OCI-LY3 (cell line): ENCODE measurements at regions not wholly inside any gene's neighbourhood (a gene's known extent, or its start where the extent isn't known, plus 50 kb on each side); places are given as distances from the start of the nearest gene placed in this dataset.

Experiments
- H2AFZ ChIP-seq: fragments of 200-600, 300-600 bp; shearing (Covaris generic); 2 replicates; pipeline ENCODE4 v1.6.0; 2014; ENCODE audit warnings: antibody characterized with exemption, low read depth, low read length
- H3K27ac ChIP-seq: fragments of 200-600, 300-600 bp; sonication (generic); 2 replicates; pipeline ENCODE4 v1.5.1; 2014; ENCODE audit warnings: mild to moderate bottlenecking, low read length, moderate library complexity, mixed read lengths
- H3K27me3 ChIP-seq: fragments of 200-600, 300-600 bp; sonication (generic); 2 replicates; pipeline ENCODE4 v1.6.1; 2014; ENCODE audit warnings: low read depth, low read length, mixed read lengths
- H3K36me3 ChIP-seq: fragments of 200-600, 300-600 bp; sonication (generic); replicated peaks from 2 replicates; pipeline ENCODE3; 2014; ENCODE audit warnings: low read depth, low read length, mixed read lengths
- H3K4me1 ChIP-seq: fragments of 300-600, 200-600 bp; sonication (generic); 2 replicates; pipeline ENCODE4 v1.6.1; 2014; ENCODE audit warnings: low read length, mixed read lengths
- H3K4me2 ChIP-seq: fragments of 200-600, 300-600 bp; sonication (generic); 2 replicates; pipeline ENCODE4 v1.6.1; 2014; ENCODE audit warnings: low read length, mixed read lengths
- H3K4me3 ChIP-seq: fragments of 300-600, 200-600 bp; sonication (generic); 2 replicates; pipeline ENCODE4 v1.5.1; 2014; ENCODE audit warnings: antibody characterized with exemption, mild to moderate bottlenecking, low read length, moderate library complexity
- H3K79me2 ChIP-seq: fragments of 300-600, 200-600 bp; shearing (Covaris generic); 2 replicates; pipeline ENCODE4 v1.6.1; 2014; ENCODE audit warnings: mild to moderate bottlenecking, low read length, mixed read lengths
- H3K9ac ChIP-seq: fragments of 300-600, 200-600 bp; shearing (Covaris generic); 2 replicates; pipeline ENCODE4 v1.6.0; 2014; ENCODE audit warnings: mild to moderate bottlenecking, low read length, moderate library complexity
- H3K9me3 ChIP-seq: fragments of 200-600, 300-600 bp; shearing (Covaris generic); 2 replicates; pipeline ENCODE4 v1.6.1; 2014; ENCODE audit warnings: low read length, mixed read lengths; ENCODE audit not compliant: insufficient read depth
- H4K20me1 ChIP-seq: fragments of 200-600, 300-600 bp; sonication (generic); 2 replicates; pipeline ENCODE4 v1.6.1; 2016; ENCODE audit warnings: low read length, mixed read lengths; ENCODE audit not compliant: insufficient read depth
- EZH2phosphoT487 ChIP-seq: fragments of 200-600 bp; shearing (Covaris generic); IDR thresholded peaks from 2 replicates; pipeline ENCODE4 v1.6.1; 2018; ENCODE audit warnings: antibody characterized with exemption, mixed run types, low read depth
- TF ChIP-seq, protein P1 (sequence below): fragments of 200-600, 300-600 bp; sonication (generic); IDR thresholded peaks from 2 replicates; pipeline ENCODE4 v1.5.1; 2014; ENCODE audit warnings: antibody characterized with exemption, low read length, low read depth

DNA sequence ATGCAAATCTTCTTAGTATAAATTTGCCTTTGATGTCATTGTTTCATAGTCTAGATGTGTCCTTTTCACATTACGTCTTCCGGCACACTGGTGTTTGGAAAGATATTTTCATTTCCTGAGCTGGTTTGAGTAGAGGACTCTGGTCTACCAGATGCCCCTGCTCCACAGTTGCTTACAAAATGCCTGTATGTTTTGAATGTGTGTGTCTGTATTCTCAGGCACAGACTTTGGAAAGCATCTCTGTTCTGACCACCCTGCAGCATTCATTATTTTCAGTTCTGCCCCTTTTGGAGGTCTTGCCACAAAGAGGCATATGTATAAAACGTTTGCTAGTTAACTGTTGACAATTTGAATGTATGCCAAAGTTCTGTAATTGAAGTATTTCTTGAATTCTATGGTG, 236.0 kb upstream of the GOLIM4 start:
- H3K27me3 ChIP-seq = no peaks in the 10 kb centered on the region
- no peak overlapping the region for H2AFZ ChIP-seq
- no peak for TF ChIP-seq EZH2phosphoT487
- TF ChIP-seq, protein P1, sequence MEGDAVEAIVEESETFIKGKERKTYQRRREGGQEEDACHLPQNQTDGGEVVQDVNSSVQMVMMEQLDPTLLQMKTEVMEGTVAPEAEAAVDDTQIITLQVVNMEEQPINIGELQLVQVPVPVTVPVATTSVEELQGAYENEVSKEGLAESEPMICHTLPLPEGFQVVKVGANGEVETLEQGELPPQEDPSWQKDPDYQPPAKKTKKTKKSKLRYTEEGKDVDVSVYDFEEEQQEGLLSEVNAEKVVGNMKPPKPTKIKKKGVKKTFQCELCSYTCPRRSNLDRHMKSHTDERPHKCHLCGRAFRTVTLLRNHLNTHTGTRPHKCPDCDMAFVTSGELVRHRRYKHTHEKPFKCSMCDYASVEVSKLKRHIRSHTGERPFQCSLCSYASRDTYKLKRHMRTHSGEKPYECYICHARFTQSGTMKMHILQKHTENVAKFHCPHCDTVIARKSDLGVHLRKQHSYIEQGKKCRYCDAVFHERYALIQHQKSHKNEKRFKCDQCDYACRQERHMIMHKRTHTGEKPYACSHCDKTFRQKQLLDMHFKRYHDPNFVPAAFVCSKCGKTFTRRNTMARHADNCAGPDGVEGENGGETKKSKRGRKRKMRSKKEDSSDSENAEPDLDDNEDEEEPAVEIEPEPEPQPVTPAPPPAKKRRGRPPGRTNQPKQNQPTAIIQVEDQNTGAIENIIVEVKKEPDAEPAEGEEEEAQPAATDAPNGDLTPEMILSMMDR = no peak
- no peak overlapping the region for H3K4me2 ChIP-seq
- H3K27ac ChIP-seq = no peak overlapping the region
- H3K4me3 ChIP-seq = no peak overlapping the region
- H3K9ac ChIP-seq = no peak overlapping the region
- no peaks in the 10 kb centered on the region for H3K79me2 ChIP-seq
- H3K36me3 ChIP-seq = no peaks in the 10 kb centered on the region
- no peaks in the 10 kb centered on the region for H3K9me3 ChIP-seq
- H4K20me1 ChIP-seq = no peaks in the 10 kb centered on the region
- no peaks in the 10 kb centered on the region for H3K4me1 ChIP-seq

DNA sequence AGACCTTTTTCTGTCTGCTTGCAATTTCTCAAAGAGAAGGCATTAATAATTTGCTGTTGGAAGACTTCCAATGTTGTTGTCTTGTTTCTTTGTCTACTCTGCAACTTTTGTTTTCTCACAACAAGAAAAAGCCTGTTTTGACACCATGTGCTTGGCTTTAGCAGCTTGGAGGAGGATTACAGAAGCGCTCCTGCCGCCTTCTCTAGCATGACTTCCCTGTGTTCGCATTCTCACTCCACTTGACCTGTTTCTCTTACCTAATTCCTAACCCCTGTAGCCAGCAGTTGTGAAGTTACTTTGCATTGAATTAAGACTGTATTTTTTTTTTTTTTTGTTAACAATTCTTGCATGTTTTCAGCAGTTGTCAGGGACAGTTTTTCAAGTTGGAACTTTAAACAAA, 235.3 kb upstream of the GOLIM4 start:
- Histone ChIP-seq H3K79me2 (no peaks in the 10 kb centered on the region), H3K4me1 (no peaks in the 10 kb centered on the region), H3K4me3 (no peak overlapping the region), H3K27ac (no peak overlapping the region), H4K20me1 (no peaks in the 10 kb centered on the region), H3K4me2 (no peak overlapping the region), H3K9me3 (no peaks in the 10 kb centered on the region), H3K36me3 (peaks cover 2% of the 10 kb centered on the region), H2AFZ (no peak overlapping the region), H3K27me3 (no peaks in the 10 kb centered on the region), H3K9ac (no peak overlapping the region)
- TF ChIP-seq, protein P1 = no peak
- no peak for TF ChIP-seq EZH2phosphoT487

DNA sequence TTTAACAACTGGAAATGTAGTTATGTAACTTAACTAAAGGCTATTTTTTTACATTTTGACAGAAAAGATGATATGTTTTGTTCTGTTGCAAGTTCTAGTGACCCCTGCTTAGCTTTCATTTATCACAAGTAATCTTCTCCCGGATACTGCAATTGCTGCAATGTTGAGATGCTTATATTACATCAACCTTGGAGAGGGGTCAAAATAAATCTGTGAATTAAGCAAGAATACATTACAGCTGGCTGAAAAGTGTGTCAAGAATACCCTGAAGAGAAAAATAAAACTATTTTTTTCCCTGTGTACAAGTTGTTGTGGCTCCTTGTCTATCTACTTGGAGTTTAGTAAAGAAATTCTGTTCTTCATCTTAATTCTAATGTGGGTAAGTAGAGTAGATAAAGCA, 232.1 kb upstream of the GOLIM4 start:
- Histone ChIP-seq H3K27ac (no peak overlapping the region), H3K9ac (no peak overlapping the region), H3K4me3 (no peak overlapping the region), H3K36me3 (peaks cover 3% of the 10 kb centered on the region), H3K27me3 (no peaks in the 10 kb centered on the region), H3K79me2 (no peaks in the 10 kb centered on the region), H2AFZ (no peak overlapping the region), H3K4me2 (no peak overlapping the region), H4K20me1 (no peaks in the 10 kb centered on the region), H3K9me3 (no peaks in the 10 kb centered on the region), H3K4me1 (peaks cover 14% of the 10 kb centered on the region)
- TF ChIP-seq, protein P1 = no peak
- TF ChIP-seq EZH2phosphoT487 = no peak

DNA sequence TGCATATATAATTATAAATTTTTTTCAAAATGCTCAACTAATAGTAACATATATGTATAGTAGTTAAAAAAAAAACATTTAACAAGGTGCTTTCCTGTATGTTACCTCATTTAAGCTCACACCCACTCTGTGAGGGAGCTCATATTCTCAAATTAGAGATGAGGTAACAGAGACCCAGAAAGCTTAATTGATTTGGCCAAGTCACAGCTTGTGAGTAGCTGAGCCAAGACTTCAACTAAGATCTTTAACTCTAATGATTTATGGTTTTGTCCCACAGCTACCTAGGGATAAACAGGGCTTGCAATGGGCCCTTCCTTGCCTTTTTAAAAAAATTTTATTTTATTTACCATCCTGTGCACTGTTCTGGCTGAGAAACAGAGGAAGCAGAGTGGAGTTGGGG, 230.0 kb upstream of the GOLIM4 start:
- peaks cover 8% of the 10 kb centered on the region for H3K36me3 ChIP-seq
- H3K4me2 ChIP-seq = no peak overlapping the region
- no peaks in the 10 kb centered on the region for H3K9me3 ChIP-seq
- no peaks in the 10 kb centered on the region for H3K79me2 ChIP-seq
- H3K4me1 ChIP-seq = peaks cover 17% of the 10 kb centered on the region
- no peak overlapping the region for H3K27ac ChIP-seq
- TF ChIP-seq, protein P1 = no peak
- no peak for TF ChIP-seq EZH2phosphoT487
- H3K9ac ChIP-seq = no peak overlapping the region
- no peak overlapping the region for H3K4me3 ChIP-seq
- H3K27me3 ChIP-seq = no peaks in the 10 kb centered on the region
- no peak overlapping the region for H2AFZ ChIP-seq
- H4K20me1 ChIP-seq = no peaks in the 10 kb centered on the region
